ENCODE measurements at regions not wholly inside any gene's neighbourhood (a gene's known extent, or its start where the extent isn't known, plus 50 kb on each side); places are given as distances from the start of the nearest gene placed in this dataset.

DNA sequence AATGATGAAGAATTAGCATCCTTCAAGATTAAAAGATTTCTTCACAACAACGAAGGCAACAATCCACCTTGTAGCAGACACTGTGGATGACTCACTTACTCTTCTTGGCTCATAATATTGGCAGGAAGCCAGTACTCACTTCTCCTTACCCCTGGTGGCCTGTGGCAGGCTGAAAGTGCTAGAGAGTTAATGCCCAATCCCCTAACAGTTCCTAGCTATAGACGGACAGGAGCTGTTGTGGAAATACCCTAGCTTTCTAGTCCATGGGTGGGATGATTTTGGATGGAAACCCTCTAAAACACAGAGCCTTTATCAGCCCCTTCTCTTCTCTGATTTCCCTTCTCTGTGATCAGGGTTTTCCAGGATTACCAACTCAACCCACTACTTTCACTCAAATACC is 128.6 kb upstream of the NYAP2 start:
- Histone ChIP-seq H3K14ac (ENCODE audit: insufficient read depth, low read length) (no peak overlapping the region), H3K79me2 (ENCODE audit: insufficient read depth, low read length) (no peaks in the 10 kb centered on the region), H3K4me1 (ENCODE audit: insufficient read depth, low read length) (no peaks in the 10 kb centered on the region), H3K9ac (ENCODE audit: extremely low read depth, insufficient read length, low read length) (no peak overlapping the region), H3K9me3 (ENCODE audit: control insufficient read depth, low read depth, low read length) (no peaks in the 10 kb centered on the region), H3K27me3 (ENCODE audit: insufficient read depth, low read length) (no peaks in the 10 kb centered on the region), H3K4me2 (ENCODE audit: insufficient read depth, insufficient read length, low read length) (no peak overlapping the region), H3T11ph (ENCODE audit: low read length) (no peak overlapping the region), H2BK5ac (ENCODE audit: insufficient read length, low read length) (no peak overlapping the region), H4K5ac (ENCODE audit: insufficient read length, low read depth, low read length) (no peak overlapping the region), H3K18ac (ENCODE audit: insufficient read length, low read depth, low read length) (no peak overlapping the region), H2BK120ac (ENCODE audit: low read depth, low read length, poor library complexity, severe bottlenecking) (no peak overlapping the region), H2BK15ac (ENCODE audit: low read depth, low read length) (no peak overlapping the region), H3K4ac (ENCODE audit: low read depth, low read length) (no peak overlapping the region), H3K56ac (ENCODE audit: insufficient read length, low read depth, low read length) (no peak overlapping the region), H2BK20ac (ENCODE audit: low read depth, low read length, poor library complexity, severe bottlenecking) (no peak overlapping the region), H4K20me1 (ENCODE audit: control insufficient read depth, insufficient read depth, insufficient read length) (no peaks in the 10 kb centered on the region), H4K8ac (replicated peaks; ENCODE audit: insufficient read length, low read depth, low read length) (no peak overlapping the region), H3K23me2 (ENCODE audit: insufficient read length, low read depth, low read length, poor library complexity, severe bottlenecking) (no peaks in the 10 kb centered on the region), H2AK5ac (ENCODE audit: insufficient read length, low read length) (no peak overlapping the region), H2AFZ (ENCODE audit: low read length) (no peak overlapping the region), H4K91ac (ENCODE audit: insufficient read length, low read depth, low read length) (no peak overlapping the region), H3K23ac (ENCODE audit: insufficient read length, low read depth, low read length) (no peak overlapping the region), H3K27ac (ENCODE audit: insufficient read length, low read depth, low read length) (no peak overlapping the region), H3K79me1 (ENCODE audit: insufficient read depth, low read depth, low read length, poor library complexity, severe bottlenecking) (no peaks in the 10 kb centered on the region), H2BK12ac (ENCODE audit: insufficient read length, low read depth, low read length) (no peak overlapping the region)
- TF ChIP-seq, protein P1, sequence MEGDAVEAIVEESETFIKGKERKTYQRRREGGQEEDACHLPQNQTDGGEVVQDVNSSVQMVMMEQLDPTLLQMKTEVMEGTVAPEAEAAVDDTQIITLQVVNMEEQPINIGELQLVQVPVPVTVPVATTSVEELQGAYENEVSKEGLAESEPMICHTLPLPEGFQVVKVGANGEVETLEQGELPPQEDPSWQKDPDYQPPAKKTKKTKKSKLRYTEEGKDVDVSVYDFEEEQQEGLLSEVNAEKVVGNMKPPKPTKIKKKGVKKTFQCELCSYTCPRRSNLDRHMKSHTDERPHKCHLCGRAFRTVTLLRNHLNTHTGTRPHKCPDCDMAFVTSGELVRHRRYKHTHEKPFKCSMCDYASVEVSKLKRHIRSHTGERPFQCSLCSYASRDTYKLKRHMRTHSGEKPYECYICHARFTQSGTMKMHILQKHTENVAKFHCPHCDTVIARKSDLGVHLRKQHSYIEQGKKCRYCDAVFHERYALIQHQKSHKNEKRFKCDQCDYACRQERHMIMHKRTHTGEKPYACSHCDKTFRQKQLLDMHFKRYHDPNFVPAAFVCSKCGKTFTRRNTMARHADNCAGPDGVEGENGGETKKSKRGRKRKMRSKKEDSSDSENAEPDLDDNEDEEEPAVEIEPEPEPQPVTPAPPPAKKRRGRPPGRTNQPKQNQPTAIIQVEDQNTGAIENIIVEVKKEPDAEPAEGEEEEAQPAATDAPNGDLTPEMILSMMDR (conservative IDR thresholded peaks at IDR 0.05), result no peak
- WGBS (ENCODE audit: extremely low coverage, insufficient read length, low lambda C conversion rate), result no CpG with 5 or more reads among the region's 2 CpGs
- Mint-ChIP-seq H3K27me3 (ENCODE audit: low read depth) (no peaks in the 10 kb centered on the region), H3K36me3 (ENCODE audit: insufficient read depth in 1 of 3, low read depth in 3 of 3) (no peaks in the 10 kb centered on the region; a peak in 1 of 7 replicates), H3K27ac (no peak overlapping the region), H3K9me3 (no peaks in the 10 kb centered on the region; a peak in 1 of 5 replicates), H3K4me3 (no peak overlapping the region), H3K4me1 (no peaks in the 10 kb centered on the region)
- no peak for DNase-seq
